Aorta (tissue), 5 donors: ENCODE measurements at regions not wholly inside any gene's neighbourhood (a gene's known extent, or its start where the extent isn't known, plus 50 kb on each side); places are given as distances from the start of the nearest gene placed in this dataset.

ENCODE experiments used
- ATAC-seq: fragments of 200-7000 bp; cut with Tn5 transposase; one replicate; pipeline ENCODE4 v1.9.1; 2022; ENCODE audit warnings: moderate library complexity; ENCODE audit not compliant: low FRiP score
- DNase-seq, 2 donors: peaks; one replicate each; pipeline ENCODE4 v3.0.0-alpha.2; 2020
- H3K27ac ChIP-seq, 2 donors: one replicate each; pipeline ENCODE4 v1.5.1; 2013; ENCODE audit warnings: low read length in 2 of 2, mild to moderate bottlenecking in 2 of 2, moderate library complexity in 2 of 2, control low read depth in 1 of 2, inconsistent platforms in 1 of 2, low read depth in 1 of 2
- H3K27me3 ChIP-seq, 2 donors: one replicate each; pipeline ENCODE4 v1.6.1; 2013; ENCODE audit warnings: control low read depth in 1 of 2, low read length in 1 of 2, mild to moderate bottlenecking in 1 of 2, moderate library complexity in 1 of 2; ENCODE audit not compliant: insufficient read depth in 2 of 2, control insufficient read depth in 1 of 2
- H3K36me3 ChIP-seq, 2 donors: one replicate each; pipeline ENCODE4 v1.6.1; 2013; ENCODE audit warnings: control low read depth in 1 of 2, low read length in 1 of 2, mild to moderate bottlenecking in 1 of 2; ENCODE audit not compliant: insufficient read depth in 2 of 2, control insufficient read depth in 1 of 2
- H3K4me1 ChIP-seq, 2 donors: one replicate each; pipeline ENCODE4 v1.6.1; 2013; ENCODE audit warnings: low read length in 2 of 2, control low read depth in 1 of 2, mild to moderate bottlenecking in 1 of 2, moderate library complexity in 1 of 2; ENCODE audit not compliant: insufficient read depth in 2 of 2, control insufficient read depth in 1 of 2
- H3K4me3 ChIP-seq, 2 donors: one replicate each; pipeline ENCODE4 v1.5.1; 2013; ENCODE audit warnings: low read length in 2 of 2, control low read depth in 1 of 2, mild to moderate bottlenecking in 1 of 2
- H3K9me3 ChIP-seq: one replicate; pipeline ENCODE4 v1.6.1; 2013; ENCODE audit warnings: mild to moderate bottlenecking, low read length; ENCODE audit not compliant: control insufficient read depth
- WGBS, 2 donors: extraction: QIAGEN DNeasy Blood & Tissue Kit; methylation state at CpG; one replicate each; pipeline ENCODE4 v1.1.7; 2013; 5-methylcytosine and 5-hydroxymethylcytosine counted together
- intact Hi-C, 2 donors: fragments of 100-400 bp; cut with DNase I; formaldehyde crosslinking; loops; one replicate each; pipeline versions ENCODE4 v1.14.2 to v1.15.0; 2022
- donor health status: healthy with polysubstance abuse.
- donor health status: Bipolar disorder and iron deficiency.
- donor health status: DM: no; HTN: no; CAD: no.
- donor health status: DM: no; HTN: no; CAD: no.
- donor health status: DM: yes; HTN: yes; CAD: no.

- Histone ChIP-seq H3K4me1 (no peaks in the 10 kb centered on the region), H3K9me3 (no peaks in the 10 kb centered on the region), H3K27me3 (no peaks in the 10 kb centered on the region), H3K4me3 (no peak overlapping the region), H3K27ac (no peak overlapping the region), H3K36me3 (no peaks in the 10 kb centered on the region)
- ATAC-seq (no peak), DNase-seq (no peak)
- whole genome bisulfite sequencing, 2 donors, result 56 to 65% methylated on average over 5 of the region's 5 CpGs
- intact Hi-C loops, result no loop called here
These were observed 492.6 kb downstream of the TUSC7 start for GRCh38 chr3:117201901-117202774.

DNA sequence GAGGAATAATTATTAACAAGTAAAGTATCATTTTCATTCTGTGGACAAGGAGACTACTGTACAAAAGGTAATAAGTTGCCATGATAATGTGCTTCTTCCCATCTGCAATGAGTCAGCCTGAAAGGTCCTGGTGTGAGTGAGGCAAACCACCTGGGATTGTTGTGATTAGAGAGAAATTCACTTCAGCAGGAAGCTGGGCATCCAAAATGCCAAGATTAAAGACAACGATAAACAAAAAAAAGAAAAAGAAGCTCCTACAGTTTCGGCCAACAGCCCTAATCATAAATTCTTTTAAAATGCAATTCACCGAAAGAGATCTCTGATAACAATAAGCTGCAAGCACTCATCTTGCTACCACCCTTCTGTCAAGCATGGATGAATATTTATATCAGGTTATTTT lies 507.8 kb downstream of the TUSC7 start:
- Histone ChIP-seq H3K36me3 (no peaks in the 10 kb centered on the region), H3K27me3 (no peaks in the 10 kb centered on the region), H3K4me3 (no peak overlapping the region), H3K9me3 (no peaks in the 10 kb centered on the region), H3K27ac (no peak overlapping the region), H3K4me1 (no peaks in the 10 kb centered on the region)
- WGBS, 2 donors, result 78 to 85% methylated on average over 3 of the region's 3 CpGs
- DNase-seq (no peak), ATAC-seq (no peak)
- intact Hi-C loops, result no loop called here

DNA sequence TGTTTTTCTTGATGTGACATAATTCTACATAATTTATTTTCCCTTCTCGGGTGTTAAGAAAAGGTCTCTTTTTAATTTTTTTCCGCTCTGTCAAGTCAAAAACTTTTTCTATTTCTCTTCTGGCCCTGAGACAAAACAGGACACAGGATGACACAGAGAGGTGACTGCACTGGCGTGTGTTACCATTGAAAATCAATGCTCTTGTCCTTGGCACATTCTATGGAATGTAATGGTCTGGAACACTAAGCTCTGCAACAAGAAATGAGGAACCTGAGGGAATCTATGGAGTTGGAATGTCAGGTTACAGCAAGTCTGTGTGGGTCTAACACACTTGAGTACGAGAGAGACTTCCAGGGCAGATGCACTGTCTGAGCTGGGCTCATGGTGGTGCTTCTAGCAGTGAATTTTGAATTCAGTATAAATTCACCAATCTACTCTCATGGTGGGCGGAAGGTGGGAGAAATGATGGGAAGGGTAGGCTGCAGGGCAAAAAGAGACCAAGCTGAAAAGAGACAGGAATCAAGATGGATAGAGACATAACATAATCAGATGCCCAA lies 508.3 kb downstream of the TUSC7 start:
- Histone ChIP-seq H3K27ac (no peak overlapping the region), H3K27me3 (no peaks in the 10 kb centered on the region), H3K36me3 (no peaks in the 10 kb centered on the region), H3K9me3 (no peaks in the 10 kb centered on the region), H3K4me1 (no peaks in the 10 kb centered on the region), H3K4me3 (no peak overlapping the region)
- 73 to 78% methylated on average over 5 of the region's 5 CpGs for WGBS, 2 donors
- DNase-seq, result no peak
- intact Hi-C loops, result no loop called here
- no peak for ATAC-seq

GRCh38 chr3:117218641-117219048 lies 509.1 kb downstream of the TUSC7 start:
- Histone ChIP-seq H3K27ac (no peak overlapping the region), H3K36me3 (no peaks in the 10 kb centered on the region), H3K9me3 (no peaks in the 10 kb centered on the region), H3K27me3 (no peaks in the 10 kb centered on the region), H3K4me3 (no peak overlapping the region), H3K4me1 (no peaks in the 10 kb centered on the region)
- 10% methylated on average over 3 of the region's 3 CpGs for WGBS, 2 donors
- ATAC-seq (no peak), DNase-seq (no peak)
- intact Hi-C loops, result no loop called here

- ATAC-seq (no peak), DNase-seq (no peak)
- Histone ChIP-seq H3K36me3 (no peaks in the 10 kb centered on the region), H3K27me3 (no peaks in the 10 kb centered on the region), H3K4me1 (no peaks in the 10 kb centered on the region), H3K4me3 (no peak overlapping the region), H3K9me3 (no peaks in the 10 kb centered on the region), H3K27ac (no peak overlapping the region)
- WGBS, 2 donors, result 82 to 90% methylated on average over 2 of the region's 2 CpGs
- intact Hi-C loops, result no loop called here
These were observed 509.7 kb downstream of the TUSC7 start for GRCh38 chr3:117219296-117219695.

DNA sequence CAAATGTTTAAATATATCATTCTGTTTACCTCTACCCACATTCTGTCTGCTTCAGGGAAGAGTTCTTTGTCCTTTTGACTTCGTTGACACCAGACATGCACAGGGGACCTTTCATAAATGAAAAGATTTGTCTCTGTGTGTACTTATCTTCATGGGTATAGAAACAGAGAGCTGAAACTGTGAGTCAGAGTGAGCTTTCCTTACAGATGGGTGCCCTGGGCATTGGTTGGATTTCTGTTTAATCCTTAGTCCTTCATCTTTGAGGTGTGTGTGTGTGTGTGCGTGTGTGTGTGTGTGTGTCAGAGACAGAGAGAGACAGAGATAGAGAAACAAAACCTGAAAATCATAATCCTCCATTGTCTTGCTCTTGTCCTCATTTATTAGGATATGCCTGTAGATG lies 517.4 kb downstream of the TUSC7 start:
- no peak overlapping the region for H3K4me3 ChIP-seq
- no peak for ATAC-seq
- WGBS, 2 donors, result 54 to 60% methylated on average over 2 of the region's 2 CpGs

DNA sequence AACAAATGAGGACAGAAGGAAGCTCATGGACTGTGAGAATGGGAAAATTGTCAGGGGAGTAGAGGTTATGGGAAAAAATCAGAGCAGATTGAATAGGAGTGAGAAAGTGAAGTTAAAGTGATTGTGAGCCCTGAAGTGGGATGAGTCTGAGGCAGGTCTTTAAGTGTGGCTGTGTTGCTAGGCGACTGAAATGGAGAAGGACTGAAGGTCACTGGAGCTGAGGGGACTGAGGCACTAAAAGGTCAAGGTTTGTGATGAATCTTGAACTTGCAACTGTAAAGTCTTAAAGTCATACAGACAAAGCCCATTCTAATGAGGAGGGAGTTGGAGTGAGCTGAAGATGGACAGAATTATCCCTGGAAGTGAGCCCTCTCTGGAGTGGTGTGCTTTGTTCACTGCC lies 518.9 kb downstream of the TUSC7 start:
- H3K27ac ChIP-seq, result no peak overlapping the region
- DNase-seq (no peak), ATAC-seq (no peak)
- peaks cover 2% of the 10 kb centered on the region for H3K9me3 ChIP-seq
- H3K27me3 ChIP-seq, result no peaks in the 10 kb centered on the region
- WGBS, 2 donors, result 83 to 85% methylated on average over 1 of the region's 1 CpG
- intact Hi-C loops, result no loop called here
- H3K4me1 ChIP-seq, result no peaks in the 10 kb centered on the region
- no peak overlapping the region for H3K4me3 ChIP-seq
- H3K36me3 ChIP-seq, result no peaks in the 10 kb centered on the region

More for the DNA sequence above, 517.4 kb downstream of the TUSC7 start:
- no peak for DNase-seq
- H3K27me3 ChIP-seq, result no peaks in the 10 kb centered on the region
- peaks cover 2% of the 10 kb centered on the region for H3K9me3 ChIP-seq
- intact Hi-C loops, result no loop called here
- H3K27ac ChIP-seq, result no peak overlapping the region
- no peaks in the 10 kb centered on the region for H3K36me3 ChIP-seq
- no peaks in the 10 kb centered on the region for H3K4me1 ChIP-seq

- H3K4me3 ChIP-seq, result no peak overlapping the region
- WGBS, 2 donors, result 87 to 92% methylated on average over 2 of the region's 2 CpGs
- DNase-seq, result no peak
- H3K9me3 ChIP-seq, result peaks cover 2% of the 10 kb centered on the region
- intact Hi-C loops, result no loop called here
- H3K27me3 ChIP-seq, result no peaks in the 10 kb centered on the region
- H3K36me3 ChIP-seq, result no peaks in the 10 kb centered on the region
- no peak overlapping the region for H3K27ac ChIP-seq
- no peak for ATAC-seq
- no peaks in the 10 kb centered on the region for H3K4me1 ChIP-seq
These were observed 521.3 kb downstream of the TUSC7 start for GRCh38 chr3:117230924-117231323.

DNA sequence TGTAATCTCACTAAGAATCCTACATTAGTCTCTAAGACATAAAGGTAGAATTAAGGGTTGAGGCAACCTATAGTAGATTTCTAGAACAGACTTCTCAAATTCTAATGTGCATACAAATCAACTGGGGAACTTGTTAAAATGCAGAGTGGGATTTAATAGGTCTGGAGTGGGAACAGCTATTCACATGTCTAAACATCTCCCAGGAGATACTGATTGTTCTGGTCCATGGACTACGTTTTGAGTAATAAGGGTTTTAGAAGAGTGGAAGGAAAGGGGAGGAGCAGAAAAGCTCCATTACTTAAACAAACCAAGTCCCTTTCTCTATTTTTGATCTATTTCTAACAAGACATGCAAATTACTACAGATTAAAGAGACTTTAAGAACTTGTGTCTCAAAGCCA lies 524.8 kb downstream of the TUSC7 start:
- ATAC-seq, result no peak
- WGBS, 2 donors, result 23 to 34% methylated on average over 1 of the region's 1 CpG

More for the DNA sequence above, 524.8 kb downstream of the TUSC7 start:
- no peak overlapping the region for H3K27ac ChIP-seq
- H3K4me1 ChIP-seq, result no peaks in the 10 kb centered on the region
- intact Hi-C loops, result no loop called here
- peaks cover 2% of the 10 kb centered on the region for H3K9me3 ChIP-seq
- DNase-seq, result no peak
- H3K36me3 ChIP-seq, result no peaks in the 10 kb centered on the region
- no peak overlapping the region for H3K4me3 ChIP-seq
- H3K27me3 ChIP-seq, result no peaks in the 10 kb centered on the region
